HCT116 (cell line): ENCODE measurements at regions not wholly inside any gene's neighbourhood (a gene's known extent, or its start where the extent isn't known, plus 50 kb on each side); places are given as distances from the start of the nearest gene placed in this dataset.

Source experiments
- ATAC-seq: fragments of 200-7000 bp; cut with Tn5 transposase; 2 replicates; pipeline ENCODE4 v1.9.1; 2020; ENCODE audit warnings: mild to moderate bottlenecking, moderate library complexity
- BruUV-seq: library from RNA; stranded (reverse); fragments of 400-500 nt; replicated peaks from 2 replicates; lab custom pipeline; 2021; lab: Mats Ljungman, UMichigan
- CTCF ChIA-PET: fragments of 300-600 bp; sonication (Branson Sonifier 250); formaldehyde crosslinking; loops from one replicate; lab custom pipeline; 2021; ENCODE audit warnings: antibody characterized with exemption; lab: Charles Lee
- POLR2A ChIA-PET: fragments of 300-600, 350-600 bp; sonication (Branson Sonifier 250); formaldehyde crosslinking; loops from one replicate; lab custom pipeline; 2021; ENCODE audit warnings: antibody characterized with exemption; lab: Charles Lee
- RAD21 ChIA-PET, 2 experiments: fragments of 300-600 bp; sonication (Branson Sonifier 250); formaldehyde crosslinking; loops; one replicate each; lab custom pipeline; 2023; ENCODE audit warnings: low total read pairs in 2 of 2; ENCODE audit not compliant: uncharacterized antibody in 2 of 2, unreplicated experiment in 2 of 2, low non-redundant PET in 1 of 2; lab: Charles Lee
- DNase-seq: peaks from one replicate; pipeline ENCODE4 v3.0.0-alpha.2; 2010; ENCODE audit warnings: low read depth, low spot score
- H2AFZ ChIP-seq: fragments of 200-600 bp; shearing (Covaris generic), sonication (generic); 2 replicates; pipeline ENCODE4 v1.6.1; 2017; ENCODE audit warnings: low read depth, mixed run types, mixed read lengths, antibody characterized with exemption, low read length; ENCODE audit not compliant: poor library complexity, severe bottlenecking
- H3K27ac ChIP-seq: 2 replicates; pipeline ENCODE4 v1.5.1; 2012; ENCODE audit warnings: low read depth, low read length
- H3K27me3 ChIP-seq: fragments of 200-600 bp; sonication (generic); 2 replicates; pipeline ENCODE4 v1.6.1; 2016; ENCODE audit warnings: mixed run types, low read length, mixed read lengths; ENCODE audit not compliant: insufficient read depth
- H3K36me3 ChIP-seq, 2 experiments: fragments of 200-500 bp in 1 of 2; fragments of 200-600 bp in 1 of 2; sonication (Bioruptor generic) in 1 of 2; sonication (generic) in 1 of 2; 2 replicates each; pipeline versions ENCODE4 v1.5.1 to v1.6.1; 2014 to 2016; ENCODE audit warnings: low read length in 2 of 2, inconsistent platforms in 1 of 2, mixed read lengths in 1 of 2, mixed run types in 1 of 2; ENCODE audit not compliant: insufficient read depth in 2 of 2, control insufficient read depth in 1 of 2
- H3K4me1 ChIP-seq, 2 experiments: fragments of 200-600 bp in 1 of 2; sonication (generic) in 1 of 2; 2 replicates each; pipeline versions ENCODE4 v1.5.1 to v1.6.1; 2012 to 2017; ENCODE audit warnings: low read length in 2 of 2, inconsistent platforms in 1 of 2, mild to moderate bottlenecking in 1 of 2, mixed read lengths in 1 of 2, mixed run types in 1 of 2, moderate library complexity in 1 of 2; ENCODE audit not compliant: insufficient read depth in 2 of 2, control insufficient read depth in 1 of 2
- H3K4me2 ChIP-seq: fragments of 200-600 bp; sonication (generic); 2 replicates; pipeline ENCODE4 v1.6.1; 2017; ENCODE audit warnings: mixed run types, low read length, mixed read lengths
- H3K4me3 ChIP-seq, 2 experiments: fragments of 200-600 bp in 1 of 2; sonication (generic) in 1 of 2; replicated peaks in 1 of 2; 2 replicates each; pipeline ENCODE4 v1.5.1; 2011 to 2016; ENCODE audit warnings: low read length in 2 of 2, control low read depth in 1 of 2, low read depth in 1 of 2, mild to moderate bottlenecking in 1 of 2, mixed read lengths in 1 of 2, mixed run types in 1 of 2
- H3K79me2 ChIP-seq: fragments of 200-600 bp; sonication (generic); 2 replicates; pipeline ENCODE4 v1.6.1; 2017; ENCODE audit warnings: mild to moderate bottlenecking, mixed run types, low read length, moderate library complexity, mixed read lengths; ENCODE audit not compliant: insufficient read depth
- H3K9ac ChIP-seq: fragments of 200-600 bp; sonication (generic); 2 replicates; pipeline ENCODE4 v1.6.1; 2016; ENCODE audit warnings: low read length, mixed read lengths
- H3K9me2 ChIP-seq: fragments of 200-600 bp; sonication (generic), shearing (Covaris generic); 2 replicates; pipeline ENCODE4 v1.6.1; 2017; ENCODE audit warnings: mixed run types, mild to moderate bottlenecking, moderate library complexity; ENCODE audit not compliant: insufficient read depth
- H3K9me3 ChIP-seq, 2 experiments: fragments of 200-500 bp in 1 of 2; fragments of 200-600 bp in 1 of 2; sonication (Bioruptor generic) in 1 of 2; sonication (generic) in 1 of 2; 2 replicates each; pipeline ENCODE4 v1.6.1; 2014 to 2017; ENCODE audit warnings: low read length in 2 of 2, mixed read lengths in 2 of 2, inconsistent platforms in 1 of 2, low read depth in 1 of 2, mild to moderate bottlenecking in 1 of 2, mixed run types in 1 of 2, moderate library complexity in 1 of 2; ENCODE audit not compliant: control insufficient read depth in 1 of 2, insufficient read depth in 1 of 2
- H4K20me1 ChIP-seq: fragments of 200-600 bp; sonication (generic), shearing (Covaris generic); 2 replicates; pipeline ENCODE4 v1.6.1; 2017; ENCODE audit warnings: mixed run types, mild to moderate bottlenecking, moderate library complexity; ENCODE audit not compliant: insufficient read depth
- ELF1 ChIP-seq: IDR thresholded peaks from 2 replicates; pipeline ENCODE4 v1.6.1; 2012; ENCODE audit warnings: low read depth, borderline replicate concordance
- EZH2 ChIP-seq: fragments of 200-600 bp; sonication (generic); IDR thresholded peaks from 2 replicates; pipeline ENCODE4 v1.6.1; 2017; ENCODE audit warnings: antibody characterized with exemption, mixed run types
- POLR2A ChIP-seq: IDR thresholded peaks from 2 replicates; pipeline ENCODE4 v1.7.0; 2011; ENCODE audit warnings: borderline replicate concordance; ENCODE audit not compliant: insufficient read depth, insufficient read length; ENCODE audit errors: extremely low read depth
- POLR2AphosphoS5 ChIP-seq: IDR thresholded peaks from 2 replicates; pipeline ENCODE4 v1.6.1; 2011; ENCODE audit warnings: mild to moderate bottlenecking, low read depth, low read length, moderate library complexity
- RAD21 ChIP-seq: IDR thresholded peaks from 2 replicates; pipeline ENCODE4 v1.6.1; 2012; ENCODE audit warnings: low read depth, mild to moderate bottlenecking
- SP1 ChIP-seq: IDR thresholded peaks from 2 replicates; pipeline ENCODE4 v1.6.1; 2012; ENCODE audit warnings: low read depth
- SRF ChIP-seq: IDR thresholded peaks from 2 replicates; pipeline ENCODE4 v1.6.1; 2012; ENCODE audit warnings: low read depth
- ZFX ChIP-seq: fragments of 450-650 bp; IDR thresholded peaks from 2 replicates; pipeline ENCODE4 v1.6.1; 2017
- intact Hi-C: fragments of 100-400 bp; cut with micrococcal nuclease; formaldehyde crosslinking; loops from 2 replicates; pipeline ENCODE4 v1.10.0; 2022

- ChIA-PET POLR2A (interaction anchor here (0.9 kb wide), 1 partner anchor 14 kb away, joined by 3 read pairs; no protein-coding TSS in a partner anchor), RAD21 (no interaction called here), CTCF (interaction anchor here (1.3 kb wide), 1 partner anchor 491 kb away, joined by 5 read pairs; no protein-coding TSS in a partner anchor)
- H3K27ac ChIP-seq: no peak overlapping the region
- H3K9me2 ChIP-seq: 0 out of 2 replicates have a peak, but pooled peaks cover 4% of the 10 kb centered on the region
- TF ChIP-seq ELF1: no peak
- ATAC-seq (no peak), DNase-seq (no peak)
- no TSS peak for BruUV-seq
- no peak overlapping the region for H3K9ac ChIP-seq
- H3K4me3 ChIP-seq: no peak overlapping the region
- no peaks in the 10 kb centered on the region for H3K27me3 ChIP-seq
- H3K9me3 ChIP-seq: no peaks in the 10 kb centered on the region
- intact Hi-C loops: no loop called here
- H3K36me3 ChIP-seq: no peaks in the 10 kb centered on the region
- no peak overlapping the region for H3K4me2 ChIP-seq
- H3K4me1 ChIP-seq: no peaks in the 10 kb centered on the region
- no peak overlapping the region for H2AFZ ChIP-seq
- H4K20me1 ChIP-seq: no peaks in the 10 kb centered on the region
- H3K79me2 ChIP-seq: no peaks in the 10 kb centered on the region
These were observed 293.0 kb downstream of the ADGB start for GRCh38 chr6:146891615-146892265.

- Histone ChIP-seq H3K36me3 (no peaks in the 10 kb centered on the region), H3K4me1 (no peaks in the 10 kb centered on the region), H3K9ac (no peak overlapping the region), H3K4me2 (no peak overlapping the region), H2AFZ (no peak overlapping the region), H3K9me2 (0 out of 2 replicates have a peak, but pooled peaks cover 4% of the 10 kb centered on the region), H3K27ac (no peak overlapping the region), H3K9me3 (no peaks in the 10 kb centered on the region), H3K4me3 (no peak overlapping the region), H3K27me3 (no peaks in the 10 kb centered on the region), H4K20me1 (no peaks in the 10 kb centered on the region), H3K79me2 (no peaks in the 10 kb centered on the region)
- ATAC-seq (no peak), DNase-seq (no peak)
- intact Hi-C loops: no loop called here
- TF ChIP-seq EZH2 (no peak), RAD21 (no peak), SRF (no peak), POLR2A (no peak), ZFX (no peak), SP1 (no peak), POLR2AphosphoS5 (no peak)
- no TSS peak for BruUV-seq
- CTCF ChIA-PET: no interaction called here
- RAD21 ChIA-PET: no interaction called here
- POLR2A ChIA-PET: no interaction called here
These were observed 293.5 kb downstream of the ADGB start for GRCh38 chr6:146892283-146892612.
